Peyer's patch (tissue), 4 donors: ENCODE measurements at regions not wholly inside any gene's neighbourhood (a gene's known extent, or its start where the extent isn't known, plus 50 kb on each side); places are given as distances from the start of the nearest gene placed in this dataset.

Experiments
- POLR2A ChIP-seq, 2 donors: fragments of 450-650 bp; IDR thresholded peaks; one replicate each; pipeline ENCODE4 v1.5.1; 2017; ENCODE audit warnings: antibody characterized with exemption in 2 of 2, mild to moderate bottlenecking in 2 of 2, moderate library complexity in 2 of 2
- TF ChIP-seq, protein P1 (sequence below), 6 experiments: fragments of 450-650 bp in 4 of 6; fragments of 200-600 bp in 2 of 6; sonication (generic) in 1 of 6; IDR thresholded peaks; one replicate each; pipeline ENCODE4 v1.5.1; 2017 to 2019; ENCODE audit warnings: antibody characterized with exemption in 6 of 6, mild to moderate bottlenecking in 3 of 6, moderate library complexity in 1 of 6

DNA sequence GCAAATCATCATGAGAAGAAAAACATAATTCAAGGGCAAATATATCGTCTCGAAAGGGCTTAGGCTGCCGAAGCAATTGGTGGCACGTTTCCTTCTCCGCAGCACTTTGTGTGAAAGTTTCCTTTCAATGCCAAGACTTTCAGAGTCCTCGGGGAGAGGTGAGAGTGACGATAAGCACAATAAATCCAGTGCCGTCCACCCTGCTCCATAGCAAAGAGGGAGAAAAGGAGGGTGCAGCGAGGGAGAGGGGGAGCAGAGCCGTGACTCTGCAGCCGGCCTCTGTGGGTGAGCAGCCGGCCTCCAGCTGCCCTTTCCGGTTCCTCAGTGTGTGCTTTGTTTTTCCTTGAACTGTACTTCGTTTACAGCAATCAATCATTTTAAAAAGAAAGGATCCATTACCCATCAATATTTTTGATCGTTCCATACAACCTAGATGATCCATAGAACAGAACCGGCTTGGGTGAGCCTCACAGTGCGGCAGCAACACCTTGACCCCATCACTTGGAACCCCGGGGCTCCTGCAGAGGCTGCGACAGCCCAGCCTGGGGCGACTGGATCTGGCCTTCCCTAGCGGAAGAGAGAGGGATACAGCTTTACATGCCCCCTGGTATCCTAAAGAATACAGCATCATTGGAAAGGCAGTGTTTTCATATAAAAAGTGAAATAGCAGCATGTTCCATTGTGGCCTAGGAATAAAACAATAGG, 247.0 kb upstream of the IRX4 start:
- TF ChIP-seq, protein P1, sequence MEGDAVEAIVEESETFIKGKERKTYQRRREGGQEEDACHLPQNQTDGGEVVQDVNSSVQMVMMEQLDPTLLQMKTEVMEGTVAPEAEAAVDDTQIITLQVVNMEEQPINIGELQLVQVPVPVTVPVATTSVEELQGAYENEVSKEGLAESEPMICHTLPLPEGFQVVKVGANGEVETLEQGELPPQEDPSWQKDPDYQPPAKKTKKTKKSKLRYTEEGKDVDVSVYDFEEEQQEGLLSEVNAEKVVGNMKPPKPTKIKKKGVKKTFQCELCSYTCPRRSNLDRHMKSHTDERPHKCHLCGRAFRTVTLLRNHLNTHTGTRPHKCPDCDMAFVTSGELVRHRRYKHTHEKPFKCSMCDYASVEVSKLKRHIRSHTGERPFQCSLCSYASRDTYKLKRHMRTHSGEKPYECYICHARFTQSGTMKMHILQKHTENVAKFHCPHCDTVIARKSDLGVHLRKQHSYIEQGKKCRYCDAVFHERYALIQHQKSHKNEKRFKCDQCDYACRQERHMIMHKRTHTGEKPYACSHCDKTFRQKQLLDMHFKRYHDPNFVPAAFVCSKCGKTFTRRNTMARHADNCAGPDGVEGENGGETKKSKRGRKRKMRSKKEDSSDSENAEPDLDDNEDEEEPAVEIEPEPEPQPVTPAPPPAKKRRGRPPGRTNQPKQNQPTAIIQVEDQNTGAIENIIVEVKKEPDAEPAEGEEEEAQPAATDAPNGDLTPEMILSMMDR (IDR thresholded peaks at IDR 0.05) = no peak
- TF ChIP-seq POLR2A (IDR thresholded peaks at IDR 0.05) = no peak
